ENCODE measurements at regions not wholly inside any gene's neighbourhood (a gene's known extent, or its start where the extent isn't known, plus 50 kb on each side); places are given as distances from the start of the nearest gene placed in this dataset.

DNA sequence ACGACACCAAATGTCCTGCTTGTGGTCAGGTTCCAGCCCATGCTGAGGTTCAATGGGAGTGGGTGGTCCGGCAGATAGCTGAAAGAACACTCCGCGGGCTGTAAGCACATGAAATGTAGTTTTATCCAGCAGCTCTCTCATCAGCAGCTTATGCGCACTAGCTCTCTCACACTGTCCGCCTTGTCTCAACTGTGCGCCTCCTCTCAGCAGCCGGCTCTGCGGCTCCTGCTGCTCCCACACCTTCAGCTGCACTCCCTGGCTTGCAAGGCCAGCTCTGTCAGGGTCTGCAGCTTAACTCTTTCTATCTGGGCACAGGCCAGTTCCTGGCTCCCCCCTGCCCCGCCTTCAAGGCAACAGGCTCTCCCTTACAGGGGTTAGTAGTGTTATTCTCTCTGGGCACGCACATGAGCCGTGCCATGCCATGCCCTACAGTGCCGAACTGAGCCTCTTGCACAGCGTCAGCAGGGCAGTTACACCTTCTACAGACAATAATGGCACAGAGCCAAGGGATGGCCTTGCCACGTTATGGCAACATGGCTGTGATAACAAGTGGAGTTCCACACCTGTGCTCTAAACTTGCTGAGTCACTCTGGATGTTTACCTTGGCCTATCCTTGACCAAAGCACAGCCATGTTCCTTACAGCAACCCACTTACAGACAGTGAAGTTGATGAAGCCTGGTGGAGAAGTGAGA, 84.0 kb upstream of the LRFN2 start (continued):
- TF ChIP-seq SOX6 (IDR thresholded peaks at IDR 0.05) (no peak), SOX6 (CRISPR knock-in tag; IDR thresholded peaks at IDR 0.05) (0 out of 2 replicates have a peak, but pooled peaks have one; percentile 27), FOXA1 (IDR thresholded peaks at IDR 0.05) (no peak), FOXA1 (CRISPR knock-in tag; IDR thresholded peaks at IDR 0.05) (peak; percentile 57), CREB1 (IDR thresholded peaks at IDR 0.05) (no peak), CREB1 (CRISPR knock-in tag; IDR thresholded peaks at IDR 0.05) (no peak), ZNF766 (CRISPR knock-in tag; IDR thresholded peaks at IDR 0.05; ENCODE audit: borderline replicate concordance) (no peak)

DNA sequence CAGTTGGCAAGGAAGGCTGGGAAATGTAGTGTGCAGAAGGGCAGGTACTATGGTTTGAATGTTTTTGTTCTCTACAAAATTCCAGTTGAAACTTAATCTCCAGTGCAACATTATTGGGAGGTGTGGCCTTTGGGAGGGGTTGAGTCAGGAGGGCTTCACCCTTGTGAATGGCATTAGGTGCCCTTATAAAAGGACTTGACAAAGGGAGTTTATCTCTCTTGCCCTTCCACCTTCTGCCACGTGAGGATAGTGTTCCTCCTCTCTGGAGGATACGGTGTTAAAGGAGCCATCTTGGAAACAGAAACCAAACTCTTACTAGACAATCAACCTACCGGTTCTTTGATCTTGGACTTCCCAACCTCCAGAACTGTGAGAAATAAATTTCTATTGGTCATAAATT, 82.2 kb upstream of the LRFN2 start:
- Histone ChIP-seq H3K4me3 (replicated peaks in 1 of 3; ENCODE audit: insufficient read depth in 1 of 3, low read depth in 2 of 3, low read length in 3 of 3) (no peak overlapping the region), H3K79me2 (ENCODE audit: insufficient read depth, low read length) (no peaks in the 10 kb centered on the region), H3K4me2 (ENCODE audit: low read depth, low read length) (no peak overlapping the region), H3K36me3 (replicated peaks in 1 of 2; ENCODE audit: control insufficient read depth in 1 of 2, insufficient read depth in 2 of 2, low read length in 2 of 2) (no peaks in the 10 kb centered on the region), H3K27me3 (ENCODE audit: control insufficient read depth in 1 of 2, insufficient read depth in 2 of 2, low read length in 2 of 2) (peaks cover 0 to 7% of the 10 kb centered on the region in 2 experiments; a peak in 2 of 5 replicates), H3K9ac (ENCODE audit: insufficient read depth, low read depth, low read length) (no peak overlapping the region), H2AFZ (ENCODE audit: low read length) (no peak overlapping the region), H3K4me1 (ENCODE audit: insufficient read depth, low read length) (peaks cover 7% of the 10 kb centered on the region; the same call in 1 of the 2 replicates), H4K20me1 (ENCODE audit: insufficient read depth, low read length) (no peaks in the 10 kb centered on the region), H3K27ac (ENCODE audit: extremely low read length, insufficient read depth, low read length) (no peak overlapping the region), H3K9me3 (ENCODE audit: low read length) (no peaks in the 10 kb centered on the region)
- WGBS (ENCODE audit: low lambda C conversion rate), result 16% methylated on average over 3 of the region's 3 CpGs
- BruUV-seq (replicated peaks), result no TSS peak
- POLR2A ChIA-PET, result no interaction called here
- CTCF ChIA-PET (ENCODE audit: low intra/inter-chr PET ratio, low total read pairs), result no interaction called here
- in situ Hi-C loops (cut with HindIII; ENCODE audit: extremely low pct_ligation_motif_present, low pct_unique_long_range_greater_than_20kb) (no loop called here), intact Hi-C loops (cut with micrococcal nuclease; ENCODE audit: unreplicated experiment) (no loop called here)
- no peak for ATAC-seq
- DNase-seq (ENCODE audit: low spot score), result no peak
- no peak for FAIRE-seq
- TF ChIP-seq ZNF660 (CRISPR knock-in tag; IDR thresholded peaks at IDR 0.05; ENCODE audit: borderline replicate concordance, low read depth), result no peak
- TF ChIP-seq, protein P1, sequence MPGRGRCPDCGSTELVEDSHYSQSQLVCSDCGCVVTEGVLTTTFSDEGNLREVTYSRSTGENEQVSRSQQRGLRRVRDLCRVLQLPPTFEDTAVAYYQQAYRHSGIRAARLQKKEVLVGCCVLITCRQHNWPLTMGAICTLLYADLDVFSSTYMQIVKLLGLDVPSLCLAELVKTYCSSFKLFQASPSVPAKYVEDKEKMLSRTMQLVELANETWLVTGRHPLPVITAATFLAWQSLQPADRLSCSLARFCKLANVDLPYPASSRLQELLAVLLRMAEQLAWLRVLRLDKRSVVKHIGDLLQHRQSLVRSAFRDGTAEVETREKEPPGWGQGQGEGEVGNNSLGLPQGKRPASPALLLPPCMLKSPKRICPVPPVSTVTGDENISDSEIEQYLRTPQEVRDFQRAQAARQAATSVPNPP (CRISPR knock-in tag; IDR thresholded peaks at IDR 0.05), result no peak
- TF ChIP-seq ZNF232 (CRISPR knock-in tag; IDR thresholded peaks at IDR 0.05; ENCODE audit: borderline replicate concordance), result no peak
- TF ChIP-seq, protein P2, sequence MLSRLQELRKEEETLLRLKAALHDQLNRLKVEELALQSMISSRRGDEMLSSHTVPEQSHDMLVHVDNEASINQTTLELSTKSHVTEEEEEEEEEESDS (CRISPR knock-in tag; IDR thresholded peaks at IDR 0.05; ENCODE audit: borderline replicate concordance), result no peak
- no peak for TF ChIP-seq FOXK2 (IDR thresholded peaks at IDR 0.05)
- no peak for TF ChIP-seq NFE2L1 (CRISPR knock-in tag; IDR thresholded peaks at IDR 0.05; ENCODE audit: borderline replicate concordance)
- TF ChIP-seq, protein P3, sequence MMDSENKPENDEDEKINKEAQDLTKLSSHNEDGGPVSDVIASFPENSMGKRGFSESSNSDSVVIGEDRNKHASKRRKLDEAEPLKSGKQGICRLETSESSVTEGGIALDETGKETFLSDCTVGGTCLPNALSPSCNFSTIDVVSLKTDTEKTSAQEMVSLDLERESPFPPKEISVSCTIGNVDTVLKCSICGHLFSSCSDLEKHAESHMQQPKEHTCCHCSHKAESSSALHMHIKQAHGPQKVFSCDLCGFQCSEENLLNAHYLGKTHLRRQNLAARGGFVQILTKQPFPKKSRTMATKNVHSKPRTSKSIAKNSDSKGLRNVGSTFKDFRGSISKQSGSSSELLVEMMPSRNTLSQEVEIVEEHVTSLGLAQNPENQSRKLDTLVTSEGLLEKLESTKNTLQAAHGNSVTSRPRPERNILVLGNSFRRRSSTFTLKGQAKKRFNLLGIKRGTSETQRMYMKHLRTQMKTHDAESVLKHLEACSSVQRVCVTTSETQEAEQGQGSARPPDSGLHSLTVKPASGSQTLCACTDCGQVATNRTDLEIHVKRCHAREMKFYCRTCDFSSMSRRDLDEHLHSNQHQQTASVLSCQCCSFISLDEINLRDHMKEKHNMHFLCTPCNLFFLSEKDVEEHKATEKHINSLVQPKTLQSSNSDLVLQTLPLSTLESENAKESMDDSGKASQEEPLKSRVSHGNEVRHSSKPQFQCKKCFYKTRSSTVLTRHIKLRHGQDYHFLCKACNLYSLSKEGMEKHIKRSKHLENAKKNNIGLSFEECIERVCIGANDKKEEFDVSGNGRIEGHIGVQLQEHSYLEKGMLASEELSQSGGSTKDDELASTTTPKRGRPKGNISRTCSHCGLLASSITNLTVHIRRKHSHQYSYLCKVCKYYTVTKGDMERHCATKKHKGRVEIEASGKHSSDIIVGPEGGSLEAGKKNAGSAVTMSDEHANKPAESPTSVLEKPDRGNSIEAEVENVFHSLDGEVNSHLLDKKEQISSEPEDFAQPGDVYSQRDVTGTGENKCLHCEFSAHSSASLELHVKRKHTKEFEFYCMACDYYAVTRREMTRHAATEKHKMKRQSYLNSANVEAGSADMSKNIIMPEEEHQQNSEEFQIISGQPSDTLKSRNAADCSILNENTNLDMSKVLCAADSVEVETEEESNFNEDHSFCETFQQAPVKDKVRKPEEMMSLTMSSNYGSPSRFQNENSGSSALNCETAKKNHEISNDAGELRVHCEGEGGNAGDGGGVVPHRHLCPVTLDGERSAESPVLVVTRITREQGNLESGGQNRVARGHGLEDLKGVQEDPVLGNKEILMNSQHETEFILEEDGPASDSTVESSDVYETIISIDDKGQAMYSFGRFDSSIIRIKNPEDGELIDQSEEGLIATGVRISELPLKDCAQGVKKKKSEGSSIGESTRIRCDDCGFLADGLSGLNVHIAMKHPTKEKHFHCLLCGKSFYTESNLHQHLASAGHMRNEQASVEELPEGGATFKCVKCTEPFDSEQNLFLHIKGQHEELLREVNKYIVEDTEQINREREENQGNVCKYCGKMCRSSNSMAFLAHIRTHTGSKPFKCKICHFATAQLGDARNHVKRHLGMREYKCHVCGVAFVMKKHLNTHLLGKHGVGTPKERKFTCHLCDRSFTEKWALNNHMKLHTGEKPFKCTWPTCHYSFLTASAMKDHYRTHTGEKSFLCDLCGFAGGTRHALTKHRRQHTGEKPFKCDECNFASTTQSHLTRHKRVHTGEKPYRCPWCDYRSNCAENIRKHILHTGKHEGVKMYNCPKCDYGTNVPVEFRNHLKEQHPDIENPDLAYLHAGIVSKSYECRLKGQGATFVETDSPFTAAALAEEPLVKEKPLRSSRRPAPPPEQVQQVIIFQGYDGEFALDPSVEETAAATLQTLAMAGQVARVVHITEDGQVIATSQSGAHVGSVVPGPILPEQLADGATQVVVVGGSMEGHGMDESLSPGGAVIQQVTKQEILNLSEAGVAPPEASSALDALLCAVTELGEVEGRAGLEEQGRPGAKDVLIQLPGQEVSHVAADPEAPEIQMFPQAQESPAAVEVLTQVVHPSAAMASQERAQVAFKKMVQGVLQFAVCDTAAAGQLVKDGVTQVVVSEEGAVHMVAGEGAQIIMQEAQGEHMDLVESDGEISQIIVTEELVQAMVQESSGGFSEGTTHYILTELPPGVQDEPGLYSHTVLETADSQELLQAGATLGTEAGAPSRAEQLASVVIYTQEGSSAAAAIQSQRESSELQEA (CRISPR knock-in tag; IDR thresholded peaks at IDR 0.05; ENCODE audit: not compliant biosample characterization), result no peak
- no peak for TF ChIP-seq CENPX (CRISPR knock-in tag; IDR thresholded peaks at IDR 0.05)
- TF ChIP-seq NR1H2 (CRISPR knock-in tag; IDR thresholded peaks at IDR 0.05; ENCODE audit: borderline replicate concordance, low read depth), result no peak
